ENCODE measurements at regions not wholly inside any gene's neighbourhood (a gene's known extent, or its start where the extent isn't known, plus 50 kb on each side); places are given as distances from the start of the nearest gene placed in this dataset.

DNA sequence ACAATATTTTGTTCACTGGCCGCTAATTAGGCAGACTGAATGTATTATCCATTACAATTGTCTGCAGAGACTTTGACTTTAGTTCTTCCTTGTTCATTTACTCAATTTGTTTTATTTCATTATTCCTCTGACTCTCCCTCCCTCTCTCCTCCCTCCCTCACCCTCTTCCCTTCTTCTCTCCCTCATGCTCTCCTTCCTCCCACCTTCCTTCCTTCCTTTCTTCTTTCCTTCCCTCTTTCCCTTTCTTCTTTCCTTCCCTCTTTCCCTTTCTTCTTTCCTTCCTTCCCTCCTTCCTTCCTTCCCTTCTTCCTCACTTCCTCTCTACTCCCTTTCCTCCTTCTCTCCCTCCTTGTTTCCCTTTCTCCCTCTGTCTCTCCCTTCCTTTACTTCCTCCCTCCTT lies 1591.0 kb upstream of the SLC10A2 start:
- Mint-ChIP-seq H3K36me3 (ENCODE audit: low read depth) (no peaks in the 10 kb centered on the region), H3K27ac (no peak overlapping the region), H3K27me3 (ENCODE audit: insufficient read depth, low read depth, poor library complexity) (no peaks in the 10 kb centered on the region), H3K9me3 (peaks cover 3% of the 10 kb centered on the region; the same call in 1 of the 3 replicates), H3K4me3 (no peak overlapping the region), H3K4me1 (peaks cover 3% of the 10 kb centered on the region; the same call in 2 of the 3 replicates)
- Histone ChIP-seq H3K36me3 (ENCODE audit: insufficient read depth) (no peaks in the 10 kb centered on the region), H3K4me3 (no peak overlapping the region), H3K4me1 (ENCODE audit: insufficient read depth) (peaks cover 5% of the 10 kb centered on the region; the same call in 1 of the 2 replicates), H3F3A (replicated peaks; ENCODE audit: low read depth) (no peaks in the 10 kb centered on the region), H3K9me2 (ENCODE audit: insufficient read depth) (0 out of 2 replicates have a peak, but pooled peaks cover 4% of the 10 kb centered on the region), H4K20me1 (replicated peaks; ENCODE audit: insufficient read depth) (no peaks in the 10 kb centered on the region), H3K4me2 (no peak overlapping the region), H3K79me2 (replicated peaks; ENCODE audit: insufficient read depth) (no peaks in the 10 kb centered on the region), H3K27me3 (ENCODE audit: insufficient read depth) (no peaks in the 10 kb centered on the region), H3K27ac (ENCODE audit: low read depth) (no peak overlapping the region), H2AFZ (no peak overlapping the region)
- DNase-seq (ENCODE audit: low spot score) (no peak), ATAC-seq (no peak)
- TF ChIP-seq STAT1 (IDR thresholded peaks at IDR 0.05; ENCODE audit: unreplicated experiment), result no peak
- TF ChIP-seq EZH2 (IDR thresholded peaks at IDR 0.05; ENCODE audit: low read depth, unreplicated experiment), result no peak
- TF ChIP-seq POLR2AphosphoS5 (IDR thresholded peaks at IDR 0.05; ENCODE audit: low read depth), result no peak
- TF ChIP-seq, protein P1, sequence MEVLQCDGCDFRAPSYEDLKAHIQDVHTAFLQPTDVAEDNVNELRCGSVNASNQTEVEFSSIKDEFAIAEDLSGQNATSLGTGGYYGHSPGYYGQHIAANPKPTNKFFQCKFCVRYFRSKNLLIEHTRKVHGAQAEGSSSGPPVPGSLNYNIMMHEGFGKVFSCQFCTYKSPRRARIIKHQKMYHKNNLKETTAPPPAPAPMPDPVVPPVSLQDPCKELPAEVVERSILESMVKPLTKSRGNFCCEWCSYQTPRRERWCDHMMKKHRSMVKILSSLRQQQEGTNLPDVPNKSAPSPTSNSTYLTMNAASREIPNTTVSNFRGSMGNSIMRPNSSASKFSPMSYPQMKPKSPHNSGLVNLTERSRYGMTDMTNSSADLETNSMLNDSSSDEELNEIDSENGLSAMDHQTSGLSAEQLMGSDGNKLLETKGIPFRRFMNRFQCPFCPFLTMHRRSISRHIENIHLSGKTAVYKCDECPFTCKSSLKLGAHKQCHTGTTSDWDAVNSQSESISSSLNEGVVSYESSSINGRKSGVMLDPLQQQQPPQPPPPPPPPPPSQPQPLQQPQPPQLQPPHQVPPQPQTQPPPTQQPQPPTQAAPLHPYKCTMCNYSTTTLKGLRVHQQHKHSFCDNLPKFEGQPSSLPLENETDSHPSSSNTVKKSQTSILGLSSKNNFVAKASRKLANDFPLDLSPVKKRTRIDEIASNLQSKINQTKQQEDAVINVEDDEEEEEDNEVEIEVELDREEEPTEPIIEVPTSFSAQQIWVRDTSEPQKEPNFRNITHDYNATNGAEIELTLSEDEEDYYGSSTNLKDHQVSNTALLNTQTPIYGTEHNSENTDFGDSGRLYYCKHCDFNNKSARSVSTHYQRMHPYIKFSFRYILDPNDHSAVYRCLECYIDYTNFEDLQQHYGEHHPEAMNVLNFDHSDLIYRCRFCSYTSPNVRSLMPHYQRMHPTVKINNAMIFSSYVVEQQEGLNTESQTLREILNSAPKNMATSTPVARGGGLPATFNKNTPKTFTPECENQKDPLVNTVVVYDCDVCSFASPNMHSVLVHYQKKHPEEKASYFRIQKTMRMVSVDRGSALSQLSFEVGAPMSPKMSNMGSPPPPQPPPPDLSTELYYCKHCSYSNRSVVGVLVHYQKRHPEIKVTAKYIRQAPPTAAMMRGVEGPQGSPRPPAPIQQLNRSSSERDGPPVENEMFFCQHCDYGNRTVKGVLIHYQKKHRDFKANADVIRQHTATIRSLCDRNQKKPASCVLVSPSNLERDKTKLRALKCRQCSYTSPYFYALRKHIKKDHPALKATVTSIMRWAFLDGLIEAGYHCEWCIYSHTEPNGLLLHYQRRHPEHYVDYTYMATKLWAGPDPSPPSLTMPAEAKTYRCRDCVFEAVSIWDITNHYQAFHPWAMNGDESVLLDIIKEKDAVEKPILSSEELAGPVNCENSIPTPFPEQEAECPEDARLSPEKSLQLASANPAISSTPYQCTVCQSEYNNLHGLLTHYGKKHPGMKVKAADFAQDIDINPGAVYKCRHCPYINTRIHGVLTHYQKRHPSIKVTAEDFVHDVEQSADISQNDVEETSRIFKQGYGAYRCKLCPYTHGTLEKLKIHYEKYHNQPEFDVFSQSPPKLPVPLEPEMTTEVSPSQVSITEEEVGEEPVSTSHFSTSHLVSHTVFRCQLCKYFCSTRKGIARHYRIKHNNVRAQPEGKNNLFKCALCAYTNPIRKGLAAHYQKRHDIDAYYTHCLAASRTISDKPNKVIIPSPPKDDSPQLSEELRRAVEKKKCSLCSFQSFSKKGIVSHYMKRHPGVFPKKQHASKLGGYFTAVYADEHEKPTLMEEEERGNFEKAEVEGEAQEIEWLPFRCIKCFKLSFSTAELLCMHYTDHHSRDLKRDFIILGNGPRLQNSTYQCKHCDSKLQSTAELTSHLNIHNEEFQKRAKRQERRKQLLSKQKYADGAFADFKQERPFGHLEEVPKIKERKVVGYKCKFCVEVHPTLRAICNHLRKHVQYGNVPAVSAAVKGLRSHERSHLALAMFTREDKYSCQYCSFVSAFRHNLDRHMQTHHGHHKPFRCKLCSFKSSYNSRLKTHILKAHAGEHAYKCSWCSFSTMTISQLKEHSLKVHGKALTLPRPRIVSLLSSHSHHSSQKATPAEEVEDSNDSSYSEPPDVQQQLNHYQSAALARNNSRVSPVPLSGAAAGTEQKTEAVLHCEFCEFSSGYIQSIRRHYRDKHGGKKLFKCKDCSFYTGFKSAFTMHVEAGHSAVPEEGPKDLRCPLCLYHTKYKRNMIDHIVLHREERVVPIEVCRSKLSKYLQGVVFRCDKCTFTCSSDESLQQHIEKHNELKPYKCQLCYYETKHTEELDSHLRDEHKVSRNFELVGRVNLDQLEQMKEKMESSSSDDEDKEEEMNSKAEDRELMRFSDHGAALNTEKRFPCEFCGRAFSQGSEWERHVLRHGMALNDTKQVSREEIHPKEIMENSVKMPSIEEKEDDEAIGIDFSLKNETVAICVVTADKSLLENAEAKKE (CRISPR knock-in tag; IDR thresholded peaks at IDR 0.05), result no peak
- TF ChIP-seq EZH2phosphoT487 (IDR thresholded peaks at IDR 0.05; ENCODE audit: unreplicated experiment), result no peak
- TF ChIP-seq, protein P2, sequence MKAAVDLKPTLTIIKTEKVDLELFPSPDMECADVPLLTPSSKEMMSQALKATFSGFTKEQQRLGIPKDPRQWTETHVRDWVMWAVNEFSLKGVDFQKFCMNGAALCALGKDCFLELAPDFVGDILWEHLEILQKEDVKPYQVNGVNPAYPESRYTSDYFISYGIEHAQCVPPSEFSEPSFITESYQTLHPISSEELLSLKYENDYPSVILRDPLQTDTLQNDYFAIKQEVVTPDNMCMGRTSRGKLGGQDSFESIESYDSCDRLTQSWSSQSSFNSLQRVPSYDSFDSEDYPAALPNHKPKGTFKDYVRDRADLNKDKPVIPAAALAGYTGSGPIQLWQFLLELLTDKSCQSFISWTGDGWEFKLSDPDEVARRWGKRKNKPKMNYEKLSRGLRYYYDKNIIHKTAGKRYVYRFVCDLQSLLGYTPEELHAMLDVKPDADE (IDR thresholded peaks at IDR 0.05), result no peak
- no peak for TF ChIP-seq ZNF331 (CRISPR knock-in tag; IDR thresholded peaks at IDR 0.05; ENCODE audit: low read depth)
- TF ChIP-seq, protein P3, sequence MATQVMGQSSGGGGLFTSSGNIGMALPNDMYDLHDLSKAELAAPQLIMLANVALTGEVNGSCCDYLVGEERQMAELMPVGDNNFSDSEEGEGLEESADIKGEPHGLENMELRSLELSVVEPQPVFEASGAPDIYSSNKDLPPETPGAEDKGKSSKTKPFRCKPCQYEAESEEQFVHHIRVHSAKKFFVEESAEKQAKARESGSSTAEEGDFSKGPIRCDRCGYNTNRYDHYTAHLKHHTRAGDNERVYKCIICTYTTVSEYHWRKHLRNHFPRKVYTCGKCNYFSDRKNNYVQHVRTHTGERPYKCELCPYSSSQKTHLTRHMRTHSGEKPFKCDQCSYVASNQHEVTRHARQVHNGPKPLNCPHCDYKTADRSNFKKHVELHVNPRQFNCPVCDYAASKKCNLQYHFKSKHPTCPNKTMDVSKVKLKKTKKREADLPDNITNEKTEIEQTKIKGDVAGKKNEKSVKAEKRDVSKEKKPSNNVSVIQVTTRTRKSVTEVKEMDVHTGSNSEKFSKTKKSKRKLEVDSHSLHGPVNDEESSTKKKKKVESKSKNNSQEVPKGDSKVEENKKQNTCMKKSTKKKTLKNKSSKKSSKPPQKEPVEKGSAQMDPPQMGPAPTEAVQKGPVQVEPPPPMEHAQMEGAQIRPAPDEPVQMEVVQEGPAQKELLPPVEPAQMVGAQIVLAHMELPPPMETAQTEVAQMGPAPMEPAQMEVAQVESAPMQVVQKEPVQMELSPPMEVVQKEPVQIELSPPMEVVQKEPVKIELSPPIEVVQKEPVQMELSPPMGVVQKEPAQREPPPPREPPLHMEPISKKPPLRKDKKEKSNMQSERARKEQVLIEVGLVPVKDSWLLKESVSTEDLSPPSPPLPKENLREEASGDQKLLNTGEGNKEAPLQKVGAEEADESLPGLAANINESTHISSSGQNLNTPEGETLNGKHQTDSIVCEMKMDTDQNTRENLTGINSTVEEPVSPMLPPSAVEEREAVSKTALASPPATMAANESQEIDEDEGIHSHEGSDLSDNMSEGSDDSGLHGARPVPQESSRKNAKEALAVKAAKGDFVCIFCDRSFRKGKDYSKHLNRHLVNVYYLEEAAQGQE (IDR thresholded peaks at IDR 0.05; ENCODE audit: unreplicated experiment), result no peak
- TF ChIP-seq CREB1 (CRISPR knock-in tag; IDR thresholded peaks at IDR 0.05; ENCODE audit: low read depth), result no peak
- TF ChIP-seq, protein P4, sequence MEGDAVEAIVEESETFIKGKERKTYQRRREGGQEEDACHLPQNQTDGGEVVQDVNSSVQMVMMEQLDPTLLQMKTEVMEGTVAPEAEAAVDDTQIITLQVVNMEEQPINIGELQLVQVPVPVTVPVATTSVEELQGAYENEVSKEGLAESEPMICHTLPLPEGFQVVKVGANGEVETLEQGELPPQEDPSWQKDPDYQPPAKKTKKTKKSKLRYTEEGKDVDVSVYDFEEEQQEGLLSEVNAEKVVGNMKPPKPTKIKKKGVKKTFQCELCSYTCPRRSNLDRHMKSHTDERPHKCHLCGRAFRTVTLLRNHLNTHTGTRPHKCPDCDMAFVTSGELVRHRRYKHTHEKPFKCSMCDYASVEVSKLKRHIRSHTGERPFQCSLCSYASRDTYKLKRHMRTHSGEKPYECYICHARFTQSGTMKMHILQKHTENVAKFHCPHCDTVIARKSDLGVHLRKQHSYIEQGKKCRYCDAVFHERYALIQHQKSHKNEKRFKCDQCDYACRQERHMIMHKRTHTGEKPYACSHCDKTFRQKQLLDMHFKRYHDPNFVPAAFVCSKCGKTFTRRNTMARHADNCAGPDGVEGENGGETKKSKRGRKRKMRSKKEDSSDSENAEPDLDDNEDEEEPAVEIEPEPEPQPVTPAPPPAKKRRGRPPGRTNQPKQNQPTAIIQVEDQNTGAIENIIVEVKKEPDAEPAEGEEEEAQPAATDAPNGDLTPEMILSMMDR (conservative IDR thresholded peaks at IDR 0.05; ENCODE audit: low read depth in 2 of 2), result no peak
- TF ChIP-seq NANOG (IDR thresholded peaks at IDR 0.05; ENCODE audit: borderline replicate concordance), result no peak
- no peak for TF ChIP-seq JUNB (IDR thresholded peaks at IDR 0.05; ENCODE audit: unreplicated experiment)
- no peak for TF ChIP-seq ZNF114 (CRISPR knock-in tag; IDR thresholded peaks at IDR 0.05)

Data from GM23338 (cell line).